ENCODE measurements at regions not wholly inside any gene's neighbourhood (a gene's known extent, or its start where the extent isn't known, plus 50 kb on each side); places are given as distances from the start of the nearest gene placed in this dataset.

DNA sequence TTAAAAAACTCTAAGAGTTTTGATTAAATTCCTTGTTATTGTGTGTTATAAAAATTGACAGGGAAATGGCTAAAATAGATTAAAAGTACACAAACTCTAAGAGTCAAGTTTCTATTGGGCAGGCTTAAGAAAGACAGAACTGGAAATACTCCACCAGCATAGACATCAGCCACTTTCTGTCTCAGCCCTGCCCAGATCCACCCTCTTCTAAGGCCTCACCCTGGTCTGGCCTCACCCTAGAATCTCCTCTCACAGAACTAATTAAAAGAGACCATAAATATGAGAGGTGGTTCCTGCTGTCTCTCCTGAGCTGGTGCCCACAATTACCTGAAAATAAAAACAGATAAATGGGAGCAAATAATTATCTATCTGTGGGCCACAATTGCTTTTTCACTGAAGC is 1951.0 kb downstream of the TP53TG3F start:
- Mint-ChIP-seq H3K27me3 (ENCODE audit: low read depth) (peaks cover 11% of the 10 kb centered on the region), H3K9me3 (peaks cover 72% of the 10 kb centered on the region), H3K4me1 (no peaks in the 10 kb centered on the region), H3K27ac (no peak overlapping the region), H3K4me3 (no peak overlapping the region), H3K36me3 (peaks cover 67% of the 10 kb centered on the region)
- DNase-seq (ENCODE audit: low spot score) (no peak), ATAC-seq (no peak)
- ChIA-PET CTCF (no interaction called here), POLR2A (no interaction called here)
- no peak for TF ChIP-seq ZNF219 (CRISPR knock-in tag; IDR thresholded peaks at IDR 0.05; ENCODE audit: borderline replicate concordance)
- TF ChIP-seq, protein P1, sequence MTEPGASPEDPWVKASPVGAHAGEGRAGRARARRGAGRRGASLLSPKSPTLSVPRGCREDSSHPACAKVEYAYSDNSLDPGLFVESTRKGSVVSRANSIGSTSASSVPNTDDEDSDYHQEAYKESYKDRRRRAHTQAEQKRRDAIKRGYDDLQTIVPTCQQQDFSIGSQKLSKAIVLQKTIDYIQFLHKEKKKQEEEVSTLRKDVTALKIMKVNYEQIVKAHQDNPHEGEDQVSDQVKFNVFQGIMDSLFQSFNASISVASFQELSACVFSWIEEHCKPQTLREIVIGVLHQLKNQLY (CRISPR knock-in tag; IDR thresholded peaks at IDR 0.05), result no peak
- TF ChIP-seq NR1H2 (CRISPR knock-in tag; IDR thresholded peaks at IDR 0.05), result no peak
- TF ChIP-seq MYBL2 (CRISPR knock-in tag; IDR thresholded peaks at IDR 0.05), result no peak
- TF ChIP-seq, protein P2, sequence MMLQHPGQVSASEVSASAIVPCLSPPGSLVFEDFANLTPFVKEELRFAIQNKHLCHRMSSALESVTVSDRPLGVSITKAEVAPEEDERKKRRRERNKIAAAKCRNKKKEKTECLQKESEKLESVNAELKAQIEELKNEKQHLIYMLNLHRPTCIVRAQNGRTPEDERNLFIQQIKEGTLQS (CRISPR knock-in tag; conservative IDR thresholded peaks at IDR 0.05), result no peak
- TF ChIP-seq, protein P3, sequence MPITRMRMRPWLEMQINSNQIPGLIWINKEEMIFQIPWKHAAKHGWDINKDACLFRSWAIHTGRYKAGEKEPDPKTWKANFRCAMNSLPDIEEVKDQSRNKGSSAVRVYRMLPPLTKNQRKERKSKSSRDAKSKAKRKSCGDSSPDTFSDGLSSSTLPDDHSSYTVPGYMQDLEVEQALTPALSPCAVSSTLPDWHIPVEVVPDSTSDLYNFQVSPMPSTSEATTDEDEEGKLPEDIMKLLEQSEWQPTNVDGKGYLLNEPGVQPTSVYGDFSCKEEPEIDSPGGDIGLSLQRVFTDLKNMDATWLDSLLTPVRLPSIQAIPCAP (CRISPR knock-in tag; IDR thresholded peaks at IDR 0.05), result no peak
- TF ChIP-seq, protein P4, sequence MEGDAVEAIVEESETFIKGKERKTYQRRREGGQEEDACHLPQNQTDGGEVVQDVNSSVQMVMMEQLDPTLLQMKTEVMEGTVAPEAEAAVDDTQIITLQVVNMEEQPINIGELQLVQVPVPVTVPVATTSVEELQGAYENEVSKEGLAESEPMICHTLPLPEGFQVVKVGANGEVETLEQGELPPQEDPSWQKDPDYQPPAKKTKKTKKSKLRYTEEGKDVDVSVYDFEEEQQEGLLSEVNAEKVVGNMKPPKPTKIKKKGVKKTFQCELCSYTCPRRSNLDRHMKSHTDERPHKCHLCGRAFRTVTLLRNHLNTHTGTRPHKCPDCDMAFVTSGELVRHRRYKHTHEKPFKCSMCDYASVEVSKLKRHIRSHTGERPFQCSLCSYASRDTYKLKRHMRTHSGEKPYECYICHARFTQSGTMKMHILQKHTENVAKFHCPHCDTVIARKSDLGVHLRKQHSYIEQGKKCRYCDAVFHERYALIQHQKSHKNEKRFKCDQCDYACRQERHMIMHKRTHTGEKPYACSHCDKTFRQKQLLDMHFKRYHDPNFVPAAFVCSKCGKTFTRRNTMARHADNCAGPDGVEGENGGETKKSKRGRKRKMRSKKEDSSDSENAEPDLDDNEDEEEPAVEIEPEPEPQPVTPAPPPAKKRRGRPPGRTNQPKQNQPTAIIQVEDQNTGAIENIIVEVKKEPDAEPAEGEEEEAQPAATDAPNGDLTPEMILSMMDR (IDR thresholded peaks at IDR 0.05), result no peak
- no peak for TF ChIP-seq OVOL2 (CRISPR knock-in tag; IDR thresholded peaks at IDR 0.05; ENCODE audit: borderline replicate concordance)
- TF ChIP-seq, protein P5, sequence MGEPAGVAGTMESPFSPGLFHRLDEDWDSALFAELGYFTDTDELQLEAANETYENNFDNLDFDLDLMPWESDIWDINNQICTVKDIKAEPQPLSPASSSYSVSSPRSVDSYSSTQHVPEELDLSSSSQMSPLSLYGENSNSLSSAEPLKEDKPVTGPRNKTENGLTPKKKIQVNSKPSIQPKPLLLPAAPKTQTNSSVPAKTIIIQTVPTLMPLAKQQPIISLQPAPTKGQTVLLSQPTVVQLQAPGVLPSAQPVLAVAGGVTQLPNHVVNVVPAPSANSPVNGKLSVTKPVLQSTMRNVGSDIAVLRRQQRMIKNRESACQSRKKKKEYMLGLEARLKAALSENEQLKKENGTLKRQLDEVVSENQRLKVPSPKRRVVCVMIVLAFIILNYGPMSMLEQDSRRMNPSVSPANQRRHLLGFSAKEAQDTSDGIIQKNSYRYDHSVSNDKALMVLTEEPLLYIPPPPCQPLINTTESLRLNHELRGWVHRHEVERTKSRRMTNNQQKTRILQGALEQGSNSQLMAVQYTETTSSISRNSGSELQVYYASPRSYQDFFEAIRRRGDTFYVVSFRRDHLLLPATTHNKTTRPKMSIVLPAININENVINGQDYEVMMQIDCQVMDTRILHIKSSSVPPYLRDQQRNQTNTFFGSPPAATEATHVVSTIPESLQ (CRISPR knock-in tag; IDR thresholded peaks at IDR 0.05), result no peak
- no peak for TF ChIP-seq FOXK1 (CRISPR knock-in tag; IDR thresholded peaks at IDR 0.05)
- TF ChIP-seq, protein P6, sequence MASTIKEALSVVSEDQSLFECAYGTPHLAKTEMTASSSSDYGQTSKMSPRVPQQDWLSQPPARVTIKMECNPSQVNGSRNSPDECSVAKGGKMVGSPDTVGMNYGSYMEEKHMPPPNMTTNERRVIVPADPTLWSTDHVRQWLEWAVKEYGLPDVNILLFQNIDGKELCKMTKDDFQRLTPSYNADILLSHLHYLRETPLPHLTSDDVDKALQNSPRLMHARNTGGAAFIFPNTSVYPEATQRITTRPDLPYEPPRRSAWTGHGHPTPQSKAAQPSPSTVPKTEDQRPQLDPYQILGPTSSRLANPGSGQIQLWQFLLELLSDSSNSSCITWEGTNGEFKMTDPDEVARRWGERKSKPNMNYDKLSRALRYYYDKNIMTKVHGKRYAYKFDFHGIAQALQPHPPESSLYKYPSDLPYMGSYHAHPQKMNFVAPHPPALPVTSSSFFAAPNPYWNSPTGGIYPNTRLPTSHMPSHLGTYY (CRISPR knock-in tag; IDR thresholded peaks at IDR 0.05), result no peak
- TF ChIP-seq GABPB1 (CRISPR knock-in tag; IDR thresholded peaks at IDR 0.05), result no peak
- TF ChIP-seq TEAD1 (CRISPR knock-in tag; IDR thresholded peaks at IDR 0.05), result no peak
- no peak for TF ChIP-seq SMAD4 (CRISPR knock-in tag; IDR thresholded peaks at IDR 0.05)
- TF ChIP-seq ZNF423 (CRISPR knock-in tag; IDR thresholded peaks at IDR 0.05), result no peak
- TF ChIP-seq, protein P7, sequence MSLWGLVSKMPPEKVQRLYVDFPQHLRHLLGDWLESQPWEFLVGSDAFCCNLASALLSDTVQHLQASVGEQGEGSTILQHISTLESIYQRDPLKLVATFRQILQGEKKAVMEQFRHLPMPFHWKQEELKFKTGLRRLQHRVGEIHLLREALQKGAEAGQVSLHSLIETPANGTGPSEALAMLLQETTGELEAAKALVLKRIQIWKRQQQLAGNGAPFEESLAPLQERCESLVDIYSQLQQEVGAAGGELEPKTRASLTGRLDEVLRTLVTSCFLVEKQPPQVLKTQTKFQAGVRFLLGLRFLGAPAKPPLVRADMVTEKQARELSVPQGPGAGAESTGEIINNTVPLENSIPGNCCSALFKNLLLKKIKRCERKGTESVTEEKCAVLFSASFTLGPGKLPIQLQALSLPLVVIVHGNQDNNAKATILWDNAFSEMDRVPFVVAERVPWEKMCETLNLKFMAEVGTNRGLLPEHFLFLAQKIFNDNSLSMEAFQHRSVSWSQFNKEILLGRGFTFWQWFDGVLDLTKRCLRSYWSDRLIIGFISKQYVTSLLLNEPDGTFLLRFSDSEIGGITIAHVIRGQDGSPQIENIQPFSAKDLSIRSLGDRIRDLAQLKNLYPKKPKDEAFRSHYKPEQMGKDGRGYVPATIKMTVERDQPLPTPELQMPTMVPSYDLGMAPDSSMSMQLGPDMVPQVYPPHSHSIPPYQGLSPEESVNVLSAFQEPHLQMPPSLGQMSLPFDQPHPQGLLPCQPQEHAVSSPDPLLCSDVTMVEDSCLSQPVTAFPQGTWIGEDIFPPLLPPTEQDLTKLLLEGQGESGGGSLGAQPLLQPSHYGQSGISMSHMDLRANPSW (CRISPR knock-in tag; conservative IDR thresholded peaks at IDR 0.05; ENCODE audit: low read depth), result no peak
- TF ChIP-seq, protein P8, sequence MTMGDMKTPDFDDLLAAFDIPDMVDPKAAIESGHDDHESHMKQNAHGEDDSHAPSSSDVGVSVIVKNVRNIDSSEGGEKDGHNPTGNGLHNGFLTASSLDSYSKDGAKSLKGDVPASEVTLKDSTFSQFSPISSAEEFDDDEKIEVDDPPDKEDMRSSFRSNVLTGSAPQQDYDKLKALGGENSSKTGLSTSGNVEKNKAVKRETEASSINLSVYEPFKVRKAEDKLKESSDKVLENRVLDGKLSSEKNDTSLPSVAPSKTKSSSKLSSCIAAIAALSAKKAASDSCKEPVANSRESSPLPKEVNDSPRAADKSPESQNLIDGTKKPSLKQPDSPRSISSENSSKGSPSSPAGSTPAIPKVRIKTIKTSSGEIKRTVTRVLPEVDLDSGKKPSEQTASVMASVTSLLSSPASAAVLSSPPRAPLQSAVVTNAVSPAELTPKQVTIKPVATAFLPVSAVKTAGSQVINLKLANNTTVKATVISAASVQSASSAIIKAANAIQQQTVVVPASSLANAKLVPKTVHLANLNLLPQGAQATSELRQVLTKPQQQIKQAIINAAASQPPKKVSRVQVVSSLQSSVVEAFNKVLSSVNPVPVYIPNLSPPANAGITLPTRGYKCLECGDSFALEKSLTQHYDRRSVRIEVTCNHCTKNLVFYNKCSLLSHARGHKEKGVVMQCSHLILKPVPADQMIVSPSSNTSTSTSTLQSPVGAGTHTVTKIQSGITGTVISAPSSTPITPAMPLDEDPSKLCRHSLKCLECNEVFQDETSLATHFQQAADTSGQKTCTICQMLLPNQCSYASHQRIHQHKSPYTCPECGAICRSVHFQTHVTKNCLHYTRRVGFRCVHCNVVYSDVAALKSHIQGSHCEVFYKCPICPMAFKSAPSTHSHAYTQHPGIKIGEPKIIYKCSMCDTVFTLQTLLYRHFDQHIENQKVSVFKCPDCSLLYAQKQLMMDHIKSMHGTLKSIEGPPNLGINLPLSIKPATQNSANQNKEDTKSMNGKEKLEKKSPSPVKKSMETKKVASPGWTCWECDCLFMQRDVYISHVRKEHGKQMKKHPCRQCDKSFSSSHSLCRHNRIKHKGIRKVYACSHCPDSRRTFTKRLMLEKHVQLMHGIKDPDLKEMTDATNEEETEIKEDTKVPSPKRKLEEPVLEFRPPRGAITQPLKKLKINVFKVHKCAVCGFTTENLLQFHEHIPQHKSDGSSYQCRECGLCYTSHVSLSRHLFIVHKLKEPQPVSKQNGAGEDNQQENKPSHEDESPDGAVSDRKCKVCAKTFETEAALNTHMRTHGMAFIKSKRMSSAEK (CRISPR knock-in tag; IDR thresholded peaks at IDR 0.05; ENCODE audit: borderline replicate concordance), result no peak
- TF ChIP-seq ZNF671 (CRISPR knock-in tag; IDR thresholded peaks at IDR 0.05), result no peak
- TF ChIP-seq, protein P9, sequence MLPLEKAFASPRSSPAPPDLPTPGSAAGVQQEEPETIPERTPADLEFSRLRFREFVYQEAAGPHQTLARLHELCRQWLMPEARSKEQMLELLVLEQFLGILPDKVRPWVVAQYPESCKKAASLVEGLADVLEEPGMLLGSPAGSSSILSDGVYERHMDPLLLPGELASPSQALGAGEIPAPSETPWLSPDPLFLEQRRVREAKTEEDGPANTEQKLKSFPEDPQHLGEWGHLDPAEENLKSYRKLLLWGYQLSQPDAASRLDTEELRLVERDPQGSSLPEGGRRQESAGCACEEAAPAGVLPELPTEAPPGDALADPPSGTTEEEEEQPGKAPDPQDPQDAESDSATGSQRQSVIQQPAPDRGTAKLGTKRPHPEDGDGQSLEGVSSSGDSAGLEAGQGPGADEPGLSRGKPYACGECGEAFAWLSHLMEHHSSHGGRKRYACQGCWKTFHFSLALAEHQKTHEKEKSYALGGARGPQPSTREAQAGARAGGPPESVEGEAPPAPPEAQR (CRISPR knock-in tag; IDR thresholded peaks at IDR 0.05), result no peak

Data from WTC11 (cell line).